Stimulated activated CD4-positive, alpha-beta T cell treated with anti-CD3 and anti-CD28 coated beads, Interleukin-12 subunit alpha, Interleukin-12 subunit beta, amount 100 ng/mL, for 48 hours (primary cell): ENCODE measurements at regions not wholly inside any gene's neighbourhood (a gene's known extent, or its start where the extent isn't known, plus 50 kb on each side); places are given as distances from the start of the nearest gene placed in this dataset.
"Not testable (repeated sequence)": the region's sequence is repeated elsewhere in the genome, so short reads cannot be mapped to it uniquely, and the experiment has no call there.

Experiments
- DNase-seq, 3 donors: peaks; one replicate each; pipeline ENCODE4 v3.0.0-alpha.2; 2020; ENCODE audit warnings: low read depth in 2 of 3, low spot score in 1 of 3

- DNase-seq = no peak
Observed at GRCh38 chr10:6823770-6824169, 243.7 kb upstream of the PRKCQ start.

GRCh38 chr10:6819301-6819700, 239.2 kb upstream of the PRKCQ start:
- no peak for DNase-seq

GRCh38 chr10:6817770-6818169, 237.7 kb upstream of the PRKCQ start:
- DNase-seq = no peak

GRCh38 chr10:6815346-6815745, 235.3 kb upstream of the PRKCQ start:
- DNase-seq = no peak

GRCh38 chr10:6813856-6814255, 233.8 kb upstream of the PRKCQ start:
- no peak for DNase-seq

- no peak for DNase-seq
Observed at GRCh38 chr10:6813306-6813705, 233.2 kb upstream of the PRKCQ start.

GRCh38 chr10:6811153-6811552, 231.1 kb upstream of the PRKCQ start:
- no peak for DNase-seq

GRCh38 chr10:6803427-6803783, 223.3 kb upstream of the PRKCQ start:
- DNase-seq = no peak

GRCh38 chr10:6802759-6803426, 222.8 kb upstream of the PRKCQ start:
- DNase-seq = no peak

- no peak for DNase-seq
Observed at GRCh38 chr10:6796231-6796630, 216.2 kb upstream of the PRKCQ start.

GRCh38 chr10:6795541-6795940, 215.5 kb upstream of the PRKCQ start:
- DNase-seq = no peak

GRCh38 chr10:6794841-6795240, 214.8 kb upstream of the PRKCQ start:
- DNase-seq = not testable (repeated sequence)

- DNase-seq = no peak
Observed at GRCh38 chr10:6794441-6794840, 214.4 kb upstream of the PRKCQ start.

GRCh38 chr10:6788731-6789130, 208.7 kb upstream of the PRKCQ start:
- no peak for DNase-seq

- no peak for DNase-seq
Observed at GRCh38 chr10:6788231-6788630, 208.2 kb upstream of the PRKCQ start.

GRCh38 chr10:6787718-6788117, 207.6 kb upstream of the PRKCQ start:
- no peak for DNase-seq

GRCh38 chr10:6787091-6787490, 207.0 kb upstream of the PRKCQ start:
- DNase-seq = no peak

- DNase-seq = no peak
Observed at GRCh38 chr10:6786579-6787031, 206.5 kb upstream of the PRKCQ start.

- DNase-seq = not testable (repeated sequence)
Observed at GRCh38 chr10:6784429-6784828, 204.4 kb upstream of the PRKCQ start.

GRCh38 chr10:6783471-6783870, 203.4 kb upstream of the PRKCQ start:
- DNase-seq = no peak

- no peak for DNase-seq
Observed at GRCh38 chr10:6782378-6782777, 202.3 kb upstream of the PRKCQ start.

- no peak for DNase-seq
Observed at GRCh38 chr10:6781133-6781770, 201.2 kb upstream of the PRKCQ start.
